ENCODE measurements at regions not wholly inside any gene's neighbourhood (a gene's known extent, or its start where the extent isn't known, plus 50 kb on each side); places are given as distances from the start of the nearest gene placed in this dataset.

DNA sequence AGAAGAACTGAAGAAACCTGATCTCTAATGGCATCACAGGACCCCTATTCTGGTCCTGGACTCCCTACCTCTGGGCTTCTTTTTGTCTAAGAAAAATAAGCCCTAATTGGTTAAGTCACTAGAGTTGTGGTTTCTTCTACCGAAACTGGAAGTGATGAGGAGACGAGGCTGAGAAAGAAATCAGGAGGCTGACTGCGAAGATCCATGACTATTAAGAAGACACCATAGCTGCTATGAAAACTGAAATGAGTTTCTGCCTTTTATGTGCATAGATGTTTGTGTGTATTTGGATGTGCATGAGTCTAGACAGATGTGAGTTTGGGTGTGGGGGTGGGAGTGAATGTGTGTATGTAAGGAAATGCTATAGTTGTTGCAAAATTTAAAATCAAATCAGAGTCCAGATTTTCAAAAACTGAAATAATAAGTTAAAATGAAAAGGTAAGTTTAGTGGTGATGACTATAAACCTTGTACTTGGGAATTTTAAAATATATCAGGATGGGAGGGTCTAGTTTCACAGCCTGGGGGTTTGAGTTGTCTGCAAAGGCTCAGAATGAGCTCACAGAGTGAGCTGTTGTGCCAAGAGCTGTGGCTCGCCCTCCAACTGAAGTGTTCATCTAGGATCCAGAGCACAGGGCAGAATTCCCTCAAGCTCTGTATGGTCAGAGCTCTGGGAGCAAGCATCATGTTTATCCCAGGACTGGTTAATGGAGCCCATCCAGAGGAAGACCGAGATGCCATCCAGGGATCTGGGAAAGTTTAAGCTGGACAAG is 94.9 kb downstream of the VCPKMT start:
- TF ChIP-seq EZH2 (IDR thresholded peaks at IDR 0.05; ENCODE audit: insufficient read depth, poor library complexity, severe bottlenecking) (no peak), EZH2phosphoT487 (IDR thresholded peaks at IDR 0.05; ENCODE audit: insufficient read depth, low read depth) (no peak)
